SW 1271 (cell line): ENCODE measurements at regions not wholly inside any gene's neighbourhood (a gene's known extent, or its start where the extent isn't known, plus 50 kb on each side); places are given as distances from the start of the nearest gene placed in this dataset.
"Not testable (repeated sequence)": the region's sequence is repeated elsewhere in the genome, so short reads cannot be mapped to it uniquely, and the experiment has no call there.

Source experiments
- DNase-seq, 2 experiments: peaks; one replicate each; lab custom pipeline; 2025; lab: John Stamatoyannopoulos, UW

DNA sequence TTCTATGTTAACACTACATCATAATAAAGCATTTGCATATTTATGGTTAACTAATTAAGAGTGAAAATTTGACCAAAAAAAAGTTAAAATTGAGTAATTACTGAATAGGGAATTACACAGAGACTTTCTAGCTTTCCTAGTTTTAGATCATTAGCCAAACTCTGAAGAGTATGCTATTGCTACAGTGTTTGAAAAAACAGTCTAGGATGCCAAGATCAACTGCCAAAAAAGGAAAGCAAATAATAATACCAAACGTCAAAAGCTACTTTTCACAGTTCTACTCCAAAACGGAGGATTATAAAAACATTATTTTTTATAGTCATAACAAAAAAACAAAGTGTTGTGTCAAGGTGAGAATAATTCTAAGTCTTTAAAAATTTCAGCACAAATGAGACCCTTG is 359.8 kb upstream of the CTSO start:
- DNase-seq, result no peak

DNA sequence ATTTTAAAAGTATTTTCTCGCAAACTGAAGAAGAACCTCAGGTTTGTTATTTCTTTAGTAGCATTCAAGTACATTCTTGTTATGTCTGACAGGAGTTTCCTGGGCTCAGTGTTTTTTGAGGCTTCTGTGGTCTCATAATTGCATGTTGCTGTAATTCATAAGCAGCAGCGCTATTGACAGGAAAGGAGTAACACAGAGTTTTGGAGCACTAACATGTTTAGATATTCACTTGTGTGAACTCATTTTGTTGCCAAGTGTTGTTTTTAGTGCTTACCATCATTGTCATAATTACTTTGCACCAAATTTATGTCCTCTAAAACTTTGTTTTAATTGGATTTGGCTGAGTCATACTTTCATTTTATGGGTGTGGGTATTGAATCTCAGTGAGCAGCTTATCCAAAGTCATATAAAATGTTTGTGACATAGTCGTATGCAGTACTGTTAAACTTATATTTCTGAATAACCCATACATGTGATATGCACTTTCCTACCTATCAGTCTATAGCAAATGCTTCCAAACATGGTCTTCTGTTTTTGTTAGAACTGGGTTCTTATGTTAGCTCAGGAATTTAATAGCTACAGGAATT is 358.7 kb upstream of the CTSO start:
- no peak for DNase-seq

DNA sequence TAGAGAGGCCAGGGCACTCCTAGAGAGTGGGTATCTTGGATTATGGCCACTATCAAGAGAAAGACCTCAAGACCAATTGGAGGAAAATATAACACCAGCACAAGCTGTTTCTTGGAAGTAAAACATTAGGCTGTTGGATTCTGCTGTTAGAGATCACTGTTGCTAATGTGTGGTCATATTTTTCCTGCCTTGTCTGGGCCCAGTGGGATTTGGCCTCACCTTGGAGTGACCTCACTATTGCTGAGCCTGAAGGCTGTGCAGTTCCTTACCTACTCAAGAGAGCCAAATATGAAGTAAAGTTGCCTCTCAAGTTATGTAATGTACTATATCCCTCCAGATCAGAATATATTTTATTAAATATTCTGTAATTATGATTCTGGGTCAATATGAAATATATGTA is 355.4 kb upstream of the CTSO start:
- no peak for DNase-seq

DNA sequence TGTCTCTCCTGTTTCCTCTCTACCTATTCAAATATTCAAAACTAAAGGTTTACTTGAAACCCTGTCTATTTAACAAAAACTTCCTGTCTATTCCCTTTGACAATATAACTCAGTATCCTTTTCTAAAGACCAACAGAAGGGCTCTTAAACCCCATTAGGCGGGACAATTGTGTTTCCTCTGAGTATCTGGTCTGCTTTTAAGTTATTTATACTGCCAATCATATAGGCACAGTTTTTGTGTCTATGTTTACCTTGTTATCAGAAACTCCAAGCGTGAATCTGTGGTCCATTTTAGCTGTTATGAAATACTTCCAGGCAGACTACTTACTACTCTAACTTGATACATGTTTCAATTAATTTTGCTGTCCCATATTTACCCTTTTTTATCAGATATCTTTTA is 350.0 kb upstream of the CTSO start:
- DNase-seq, result no peak

DNA sequence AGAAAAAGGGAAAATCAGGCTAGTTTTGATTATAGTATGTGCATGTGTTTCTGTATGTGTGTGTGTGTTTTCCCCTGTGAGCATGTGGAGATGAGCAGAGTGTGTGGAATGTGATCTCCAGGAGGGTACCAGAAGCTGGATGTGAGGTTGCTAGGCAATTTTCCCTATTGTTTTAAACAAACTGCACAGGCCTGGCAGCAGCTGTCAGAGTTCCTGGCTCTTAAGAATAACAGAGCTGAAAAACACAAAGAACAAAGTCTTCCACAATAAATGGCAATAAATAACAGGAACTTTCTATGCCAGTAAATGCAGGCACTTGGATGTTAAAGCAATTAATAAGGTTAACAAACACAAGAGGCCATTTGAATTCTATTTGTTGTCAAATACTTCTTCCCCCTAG is 344.6 kb upstream of the CTSO start:
- DNase-seq, result peak in 1 of 2 experiments; percentile 17

DNA sequence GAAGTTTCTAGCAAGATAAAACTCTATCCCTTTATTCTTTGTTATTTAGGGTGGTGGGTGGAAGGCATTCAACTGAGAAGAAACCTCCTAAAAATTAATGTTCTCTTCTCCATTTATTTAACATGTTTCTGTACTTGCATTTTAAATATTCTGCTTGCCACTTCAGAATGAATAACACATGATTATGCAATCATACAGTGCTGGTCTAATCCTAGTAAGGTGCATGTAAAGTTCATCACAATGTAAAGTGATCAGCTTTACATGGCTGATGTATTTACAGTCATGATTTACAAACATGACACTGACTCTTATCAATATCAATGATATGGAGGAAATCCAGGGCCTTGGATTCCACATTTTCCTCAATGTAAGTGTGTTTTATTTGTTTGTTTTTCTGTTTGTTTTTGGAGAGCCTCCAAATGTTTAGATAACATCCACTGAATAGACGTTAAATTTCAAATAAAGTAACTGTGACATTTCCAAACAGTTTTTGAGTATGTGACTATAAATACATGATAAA is 342.1 kb upstream of the CTSO start:
- no peak for DNase-seq

DNA sequence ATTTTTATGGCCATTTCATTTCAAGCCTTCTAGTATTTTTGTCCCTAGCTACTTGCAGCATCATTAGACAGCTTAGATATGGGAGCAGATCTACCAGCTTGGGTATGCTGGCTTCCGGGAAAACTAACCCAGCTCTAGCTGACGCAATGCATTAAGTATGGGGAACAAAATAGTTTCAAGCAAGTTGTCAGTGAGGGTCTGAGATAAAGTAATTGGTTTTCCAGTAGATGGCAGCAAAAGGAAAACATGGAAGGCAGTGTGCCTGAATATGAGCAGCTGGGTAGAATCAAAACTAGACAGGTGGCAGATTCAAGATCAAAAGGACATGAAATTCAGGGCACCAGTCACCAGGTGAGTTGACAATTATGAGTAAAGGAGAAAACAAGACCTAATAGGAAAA is 340.9 kb upstream of the CTSO start:
- peak in 1 of 2 experiments; percentile 28 for DNase-seq

DNA sequence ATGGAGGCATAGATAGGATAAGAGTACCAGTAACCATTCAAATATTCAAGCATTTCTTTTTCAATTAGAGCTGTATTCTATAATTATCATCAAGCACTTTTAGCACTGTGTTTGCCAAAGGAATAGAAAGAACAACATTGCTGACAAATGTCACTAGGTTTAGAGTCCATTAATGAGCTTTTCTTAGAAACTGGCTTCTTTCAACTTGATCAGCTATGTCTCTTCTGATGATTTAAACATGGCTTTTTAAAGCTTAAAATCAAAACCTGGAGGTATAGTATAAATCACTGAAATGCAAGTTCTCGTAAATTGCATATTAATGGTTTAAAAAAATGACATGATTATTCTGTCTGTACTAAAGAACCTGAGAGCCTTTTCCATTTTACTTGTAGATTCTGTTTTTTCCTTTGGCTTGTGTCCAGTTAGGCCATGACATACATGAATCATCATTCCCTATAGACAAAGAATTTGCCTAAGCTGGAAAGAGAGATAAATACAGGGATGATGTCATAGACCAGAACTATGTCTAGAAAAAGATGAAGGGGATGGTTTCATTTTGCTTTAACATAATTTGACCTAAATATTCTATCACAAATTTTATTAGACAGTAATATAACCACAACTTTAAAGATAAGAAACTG is 340.1 kb upstream of the CTSO start:
- DNase-seq, result no peak

DNA sequence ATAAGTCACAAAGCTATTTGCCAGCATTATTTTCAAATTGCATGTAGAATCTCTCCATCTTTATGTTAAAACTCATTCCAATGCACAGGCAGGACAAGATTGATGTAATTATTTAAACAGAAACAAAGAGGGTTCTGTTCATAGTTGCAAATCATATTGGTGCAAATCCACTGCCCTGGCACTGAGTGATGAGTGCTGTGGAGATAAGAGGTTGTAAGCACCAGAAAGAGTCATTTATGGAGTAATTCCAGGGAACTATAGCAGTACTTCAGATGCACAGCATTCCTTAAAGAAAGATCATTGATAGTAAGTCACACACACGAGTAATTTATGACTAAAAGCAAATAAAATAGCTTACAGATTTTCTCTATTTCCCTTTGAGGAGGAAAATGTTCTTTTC is 337.7 kb upstream of the CTSO start:
- no peak for DNase-seq

DNA sequence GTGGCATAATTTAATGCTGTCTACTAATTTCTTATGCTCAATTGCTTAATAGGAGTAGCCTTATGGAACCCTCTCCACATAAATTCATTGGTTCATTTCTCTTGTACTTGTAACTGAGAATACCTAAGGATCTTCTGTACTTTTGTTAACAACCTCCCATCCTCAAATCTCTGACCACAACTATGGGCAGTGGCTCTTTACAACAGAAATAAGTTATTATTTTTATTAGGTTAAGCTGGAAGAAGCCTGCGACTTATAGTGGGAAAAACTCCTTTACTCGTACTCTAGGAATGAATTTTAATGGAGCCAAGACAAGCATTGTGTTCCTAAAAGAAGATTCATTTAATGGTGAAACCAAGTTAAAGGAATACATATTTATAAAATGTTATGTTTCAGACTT is 337.1 kb upstream of the CTSO start:
- no peak for DNase-seq

DNA sequence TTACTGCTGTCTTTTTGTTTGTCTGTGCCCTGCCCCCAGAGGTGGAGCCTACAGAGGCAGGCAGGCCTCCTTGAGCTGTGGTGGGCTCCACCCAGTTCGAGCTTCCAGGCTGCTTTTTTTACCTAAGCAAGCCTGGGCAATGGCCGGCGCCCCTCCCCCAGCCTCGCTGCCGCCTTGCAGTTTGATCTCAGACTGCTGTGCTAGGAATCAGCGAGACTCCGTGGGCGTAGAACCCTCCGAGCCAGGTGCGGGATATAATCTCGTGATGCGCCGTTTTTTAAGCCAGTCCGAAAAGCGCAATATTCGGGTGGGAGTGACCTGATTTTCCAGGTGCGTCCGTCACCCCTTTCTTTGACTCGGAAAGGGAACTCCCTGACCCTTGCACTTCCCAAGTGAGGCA is 336.4 kb upstream of the CTSO start:
- DNase-seq, result not testable (repeated sequence)

DNA sequence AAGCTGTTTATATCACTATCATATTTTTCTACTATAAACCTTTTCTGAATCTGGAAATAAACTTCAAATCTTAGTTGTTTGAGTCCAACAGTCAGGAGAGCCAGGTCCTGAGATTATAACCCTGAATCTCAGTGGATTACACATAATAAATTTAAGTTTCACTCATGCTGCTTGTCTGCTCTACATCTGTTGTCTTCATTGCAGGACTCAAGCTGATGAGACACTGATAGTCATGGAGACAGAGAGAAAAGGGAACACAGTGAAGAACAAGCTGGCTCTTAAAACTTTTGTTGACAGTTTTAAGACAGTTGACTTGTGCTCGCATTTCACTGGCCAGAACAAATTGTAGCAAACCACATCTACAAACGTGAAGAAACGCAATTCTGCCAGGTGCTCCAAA is 327.0 kb upstream of the CTSO start:
- DNase-seq, result no peak

DNA sequence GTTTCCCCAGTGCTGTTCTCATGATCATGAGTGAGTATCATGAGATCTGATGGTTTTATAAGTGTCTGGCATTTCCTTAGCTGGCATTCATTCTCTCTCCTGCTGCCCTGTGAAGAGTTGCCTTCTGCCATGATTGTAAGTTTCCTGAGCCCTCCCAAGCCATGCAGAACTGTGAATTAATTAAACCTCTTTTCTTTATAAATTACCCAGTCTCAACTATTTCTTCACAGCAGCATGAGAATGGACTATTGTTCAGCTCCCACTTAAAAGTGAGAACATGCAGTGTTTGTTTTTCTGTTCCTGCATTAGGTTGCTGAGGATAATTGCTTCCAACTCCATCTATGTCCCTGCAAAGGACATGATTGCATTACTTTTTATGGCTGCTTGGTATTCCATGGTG is 311.7 kb upstream of the CTSO start:
- no peak for DNase-seq

DNA sequence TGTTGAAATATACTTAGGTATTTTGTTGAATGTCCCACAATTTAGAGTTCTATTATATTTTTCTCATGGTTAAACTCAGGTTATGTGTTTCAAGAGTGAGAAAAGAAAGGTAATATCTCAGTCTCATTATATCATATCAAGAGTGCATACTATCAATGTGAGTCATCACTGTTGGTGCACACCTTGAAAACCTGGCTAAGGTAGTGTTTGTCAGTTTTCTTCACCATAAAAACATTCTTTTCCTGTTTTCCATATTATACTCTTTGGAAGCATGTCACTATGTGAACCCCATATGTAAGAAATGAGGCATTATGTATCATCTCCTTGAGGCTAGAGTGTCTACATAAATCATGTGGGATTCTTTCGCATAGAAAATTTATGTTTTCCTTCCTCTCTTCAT is 307.6 kb upstream of the CTSO start:
- no peak for DNase-seq

DNA sequence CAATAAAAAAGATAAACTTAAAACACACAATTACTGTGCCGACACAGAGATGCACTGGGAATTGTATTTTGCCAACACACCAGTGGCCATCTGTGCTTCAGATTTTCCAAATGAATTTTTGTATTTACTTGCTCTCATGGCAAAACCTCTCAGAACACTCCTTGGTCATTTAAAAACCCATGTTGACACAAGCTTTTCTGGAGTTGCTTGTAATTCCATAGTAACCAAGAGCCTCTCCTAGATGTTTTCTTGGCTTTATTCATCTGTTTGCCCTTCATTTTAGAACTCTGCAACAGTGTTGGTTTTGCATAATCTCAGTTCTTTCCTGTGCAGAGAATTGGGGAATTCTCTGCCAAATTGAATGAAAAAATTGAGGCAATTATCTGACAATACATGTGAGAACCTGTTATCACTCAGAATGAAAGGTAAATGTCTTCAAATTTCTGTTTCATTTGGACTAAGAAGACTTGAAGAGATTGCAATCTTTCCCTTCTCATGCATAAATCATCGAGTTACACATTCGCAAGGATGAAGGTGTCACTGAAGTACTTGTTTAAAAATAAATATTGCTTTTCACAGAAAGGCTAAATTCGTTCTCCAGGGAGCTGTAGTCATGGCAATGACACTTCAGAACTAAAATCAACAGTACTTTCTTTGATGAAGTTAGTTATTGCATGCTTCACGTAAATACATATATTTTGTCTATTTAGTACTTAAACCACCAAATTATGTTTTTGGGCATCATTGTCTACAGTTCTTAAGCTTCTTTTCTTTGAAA is 301.8 kb upstream of the CTSO start:
- no peak for DNase-seq

DNA sequence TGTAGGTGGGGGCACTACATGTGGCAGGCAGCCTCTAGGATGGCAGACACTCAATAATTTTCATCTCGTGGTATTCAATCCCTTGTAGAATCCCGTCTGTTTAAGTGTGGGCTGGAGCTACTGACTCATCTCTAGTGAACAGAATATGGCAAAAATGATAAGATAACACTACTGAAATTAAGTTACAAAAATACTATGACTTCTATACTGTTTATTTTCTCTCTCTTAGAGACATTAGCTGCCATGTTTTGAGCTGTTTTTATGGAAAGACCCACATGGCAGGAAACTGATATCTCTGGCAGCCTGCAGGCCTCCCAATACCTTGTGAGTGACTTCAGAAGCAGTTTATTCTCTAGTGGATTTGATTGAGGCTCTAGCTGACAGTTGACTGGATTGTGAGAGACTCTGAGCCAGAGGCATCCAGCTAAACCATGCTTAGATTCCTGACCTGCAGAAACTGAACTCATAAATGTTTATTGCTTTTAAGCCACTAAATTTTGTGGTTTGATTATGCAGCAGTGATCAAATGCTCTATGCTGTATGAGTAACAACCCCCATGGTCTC is 298.8 kb upstream of the CTSO start:
- no peak for DNase-seq

DNA sequence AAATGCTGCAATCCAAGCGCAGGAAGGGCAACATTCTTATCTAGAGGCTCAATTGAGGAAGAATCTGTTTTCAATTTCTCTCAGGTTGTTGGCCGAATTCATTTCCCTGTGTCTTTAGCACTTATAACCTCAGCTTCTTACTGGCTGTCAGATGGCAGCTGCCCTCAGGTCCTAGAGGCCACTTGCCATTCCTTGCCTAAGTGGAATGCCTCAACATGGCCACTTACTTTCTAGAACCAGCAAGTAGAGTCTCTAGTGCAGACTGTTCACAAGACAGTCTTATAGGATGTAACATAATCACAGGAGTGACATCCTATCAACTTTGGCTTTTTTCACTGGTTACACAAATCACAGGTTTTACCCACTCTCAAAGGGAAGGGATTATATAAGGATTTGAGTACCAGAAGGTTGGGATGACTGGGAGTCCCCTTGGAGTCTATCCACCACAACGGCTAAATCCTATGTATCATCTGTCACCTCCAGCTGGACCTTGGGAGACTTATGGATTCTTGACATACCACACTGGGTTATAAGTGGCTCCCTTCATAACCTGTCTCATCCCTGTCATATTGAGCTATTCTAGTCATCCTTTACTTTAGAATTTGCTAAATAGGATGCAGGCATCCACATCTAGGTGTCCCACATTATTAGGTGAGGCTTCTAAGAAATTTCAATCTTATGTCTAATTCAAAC is 297.9 kb upstream of the CTSO start:
- DNase-seq, result no peak

DNA sequence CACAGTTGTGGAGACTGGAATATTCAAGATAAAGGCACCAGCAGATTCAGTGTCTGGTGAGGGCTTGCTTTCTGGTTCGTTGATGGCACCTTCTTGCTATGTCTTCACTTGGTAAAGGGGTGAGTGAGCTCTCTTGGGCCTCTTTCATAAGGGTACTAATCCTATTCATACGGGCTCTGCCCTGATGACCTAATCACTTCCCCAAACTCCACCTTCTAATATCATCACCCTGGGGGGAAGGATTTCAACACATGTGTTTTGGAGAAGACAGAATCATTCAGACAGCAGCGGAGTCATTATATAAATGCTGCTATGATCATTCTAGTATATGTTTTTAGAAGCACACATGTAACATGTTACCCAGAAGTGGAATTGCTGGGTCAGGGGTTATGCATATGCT is 295.3 kb upstream of the CTSO start:
- DNase-seq, result no peak

DNA sequence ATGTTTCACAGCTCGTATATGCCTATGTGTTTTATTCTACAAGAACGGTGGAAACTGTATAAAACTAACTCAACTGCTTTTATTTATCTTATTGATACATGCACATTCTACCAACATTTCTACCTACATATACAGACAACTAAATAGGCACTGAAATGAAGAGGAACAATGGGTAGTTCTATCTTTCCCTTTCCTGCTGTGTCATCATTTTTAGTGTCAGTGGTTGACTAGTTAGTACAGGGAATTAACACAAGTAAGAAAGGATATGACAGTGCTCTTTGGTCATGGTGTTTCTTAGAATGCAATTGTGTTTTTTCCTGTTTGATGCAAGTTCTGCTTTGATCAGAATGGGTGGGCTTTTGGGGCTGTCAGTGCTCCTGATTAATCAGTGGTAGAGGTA is 293.8 kb upstream of the CTSO start:
- DNase-seq, result no peak

DNA sequence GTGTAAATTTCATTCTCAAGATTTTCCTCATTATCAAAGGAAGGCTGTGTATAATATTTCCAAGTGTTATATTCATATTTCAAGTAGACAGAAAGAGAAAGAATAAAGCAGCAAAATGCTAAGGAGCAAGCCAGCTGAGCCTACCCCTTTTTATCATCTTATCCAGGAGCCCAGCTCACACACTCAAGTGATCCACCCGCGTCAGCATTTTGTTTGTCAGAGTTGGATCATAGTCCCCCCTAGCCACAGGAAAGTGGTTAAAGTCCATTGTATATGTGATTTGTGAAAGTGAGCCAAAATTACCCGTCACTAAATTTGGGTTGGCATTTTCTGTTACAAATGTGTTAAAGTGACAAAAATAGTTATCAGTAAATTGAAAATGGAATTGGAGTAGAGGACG is 289.3 kb upstream of the CTSO start:
- no peak for DNase-seq

DNA sequence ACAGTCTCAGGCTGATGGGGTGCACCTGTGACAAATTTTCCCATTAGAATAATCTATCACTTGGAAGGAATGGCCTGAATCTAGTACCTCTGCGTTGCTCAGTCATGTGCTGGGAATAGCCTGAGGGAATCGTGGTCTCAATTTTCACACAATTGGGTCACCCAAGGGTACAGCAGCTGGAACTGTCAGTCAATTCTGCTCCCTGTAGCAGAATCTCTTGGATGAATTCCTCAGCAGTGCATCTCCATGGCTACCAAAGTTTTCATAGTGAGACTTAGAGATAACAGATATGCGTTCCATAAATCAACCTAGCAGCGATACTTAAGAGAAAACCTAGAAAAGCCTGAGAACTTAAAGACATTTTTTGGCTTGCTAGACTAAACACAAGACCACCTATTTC is 288.7 kb upstream of the CTSO start:
- DNase-seq, result no peak

DNA sequence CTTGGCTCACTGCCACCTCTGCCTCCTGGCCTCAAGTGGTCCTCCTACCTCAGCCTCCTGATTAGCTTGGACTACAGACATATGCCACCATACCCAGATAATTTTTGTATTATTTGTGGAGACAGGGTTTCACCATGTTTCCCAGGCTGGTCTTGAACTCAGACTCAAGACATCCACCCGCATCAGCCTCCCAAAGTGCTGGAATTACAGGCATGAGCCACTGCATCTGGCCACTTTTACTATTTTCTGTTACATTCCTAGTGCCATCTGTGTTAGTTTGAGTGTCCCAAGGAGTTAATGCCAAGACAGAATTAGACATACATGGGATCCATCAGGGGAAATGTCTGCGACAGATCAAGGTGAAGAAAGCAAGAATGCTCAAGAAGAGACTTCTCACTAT is 288.2 kb upstream of the CTSO start:
- DNase-seq, result no peak
